ENCODE measurements at regions not wholly inside any gene's neighbourhood (a gene's known extent, or its start where the extent isn't known, plus 50 kb on each side); places are given as distances from the start of the nearest gene placed in this dataset.

DNA sequence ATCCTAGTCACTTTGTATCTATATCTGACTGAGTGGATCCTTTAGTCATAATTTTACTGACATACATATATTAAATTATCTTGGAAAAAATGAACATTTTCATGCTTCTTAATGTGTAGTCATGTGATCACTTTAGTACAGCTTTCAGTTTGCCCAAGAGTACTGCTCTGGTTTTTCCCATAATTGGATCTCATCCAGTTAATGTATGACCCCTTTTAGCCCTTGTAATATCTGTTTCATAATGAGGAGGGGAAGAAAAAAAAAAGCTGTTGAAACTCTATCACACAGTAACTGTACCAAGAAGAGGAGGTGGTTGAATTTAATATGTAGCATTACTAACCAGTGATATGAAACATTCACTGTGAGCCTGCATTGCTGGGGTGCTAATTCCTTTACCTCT, 328.7 kb downstream of the PTPRC start:
- TF ChIP-seq, protein P1, sequence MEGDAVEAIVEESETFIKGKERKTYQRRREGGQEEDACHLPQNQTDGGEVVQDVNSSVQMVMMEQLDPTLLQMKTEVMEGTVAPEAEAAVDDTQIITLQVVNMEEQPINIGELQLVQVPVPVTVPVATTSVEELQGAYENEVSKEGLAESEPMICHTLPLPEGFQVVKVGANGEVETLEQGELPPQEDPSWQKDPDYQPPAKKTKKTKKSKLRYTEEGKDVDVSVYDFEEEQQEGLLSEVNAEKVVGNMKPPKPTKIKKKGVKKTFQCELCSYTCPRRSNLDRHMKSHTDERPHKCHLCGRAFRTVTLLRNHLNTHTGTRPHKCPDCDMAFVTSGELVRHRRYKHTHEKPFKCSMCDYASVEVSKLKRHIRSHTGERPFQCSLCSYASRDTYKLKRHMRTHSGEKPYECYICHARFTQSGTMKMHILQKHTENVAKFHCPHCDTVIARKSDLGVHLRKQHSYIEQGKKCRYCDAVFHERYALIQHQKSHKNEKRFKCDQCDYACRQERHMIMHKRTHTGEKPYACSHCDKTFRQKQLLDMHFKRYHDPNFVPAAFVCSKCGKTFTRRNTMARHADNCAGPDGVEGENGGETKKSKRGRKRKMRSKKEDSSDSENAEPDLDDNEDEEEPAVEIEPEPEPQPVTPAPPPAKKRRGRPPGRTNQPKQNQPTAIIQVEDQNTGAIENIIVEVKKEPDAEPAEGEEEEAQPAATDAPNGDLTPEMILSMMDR (IDR thresholded peaks at IDR 0.05): no peak
- no peak for TF ChIP-seq POLR2AphosphoS5 (IDR thresholded peaks at IDR 0.05; ENCODE audit: insufficient read depth in 1 of 2, low read depth in 1 of 2)

All from vagina (tissue), 2 donors.